Caco-2 (cell line): ENCODE measurements at regions not wholly inside any gene's neighbourhood (a gene's known extent, or its start where the extent isn't known, plus 50 kb on each side); places are given as distances from the start of the nearest gene placed in this dataset.

Experiments used
- BruUV-seq: library from RNA; stranded (reverse); fragments of 400-500 nt; replicated peaks from 2 replicates; lab custom pipeline; 2021; lab: Mats Ljungman, UMichigan
- CTCF ChIA-PET: fragments of 300-600 bp; sonication (Branson Sonifier 250); formaldehyde crosslinking; loops from one replicate; lab custom pipeline; 2022; ENCODE audit warnings: antibody characterized with exemption; lab: Charles Lee
- POLR2A ChIA-PET: fragments of 300-600 bp; sonication (Branson Sonifier 250); formaldehyde crosslinking; loops from one replicate; lab custom pipeline; 2022; ENCODE audit warnings: antibody characterized with exemption; lab: Charles Lee
- DNase-seq, 2 experiments: peaks; one replicate each; pipeline versions ENCODE4 v3.0.0 to v3.0.0-alpha.2; 2020 to 2022
- H3K27me3 ChIP-seq: replicated peaks from 2 replicates; pipeline ENCODE4 v1.6.0; 2011; ENCODE audit warnings: low read length; ENCODE audit not compliant: control insufficient read depth, insufficient read depth
- H3K36me3 ChIP-seq: 2 replicates; pipeline ENCODE4 v1.5.1; 2011; ENCODE audit warnings: low read length; ENCODE audit not compliant: control insufficient read depth, insufficient read depth
- H3K4me1 ChIP-seq: fragments of 250-450 bp; sonication (Bioruptor Pico); 2 replicates; pipeline ENCODE4 v1.5.1; 2020; ENCODE audit warnings: mild to moderate bottlenecking
- H3K4me3 ChIP-seq: 2 replicates; pipeline ENCODE4 v1.5.1; 2011; ENCODE audit warnings: low read depth, mild to moderate bottlenecking, control low read depth, low read length
- H3K9me3 ChIP-seq: fragments of 250-450 bp; sonication (Bioruptor Pico); 2 replicates; pipeline ENCODE4 v1.5.1; 2020; ENCODE audit warnings: mild to moderate bottlenecking, moderate library complexity
- H3K27ac Mint-ChIP-seq: one replicate; pipeline ENCODE4 v1.8.0; 2022; ENCODE audit warnings: mixed read lengths; ENCODE audit not compliant: unreplicated experiment
- H3K27me3 Mint-ChIP-seq: one replicate; pipeline ENCODE4 v1.8.0; 2022; ENCODE audit warnings: mixed read lengths; ENCODE audit not compliant: insufficient read depth, unreplicated experiment
- H3K36me3 Mint-ChIP-seq: one replicate; pipeline ENCODE4 v1.8.0; 2022; ENCODE audit warnings: mild to moderate bottlenecking, mixed read lengths; ENCODE audit not compliant: insufficient read depth, unreplicated experiment
- H3K4me1 Mint-ChIP-seq: one replicate; pipeline ENCODE4 v1.8.0; 2022; ENCODE audit warnings: low read depth, mixed read lengths; ENCODE audit not compliant: unreplicated experiment
- H3K4me3 Mint-ChIP-seq: one replicate; pipeline ENCODE4 v1.8.0; 2022; ENCODE audit warnings: mild to moderate bottlenecking, moderate library complexity, mixed read lengths; ENCODE audit not compliant: unreplicated experiment
- H3K9me3 Mint-ChIP-seq: one replicate; pipeline ENCODE4 v1.8.0; 2022; ENCODE audit warnings: mixed read lengths; ENCODE audit not compliant: unreplicated experiment
- CTCF ChIP-seq, 2 experiments: fragments of 200-600 bp in 1 of 2; IDR thresholded peaks; 1 replicate in 1 of 2; 2 replicates in 1 of 2; pipeline versions ENCODE4 v1.5.1 to v1.8.0; 2011 to 2022; ENCODE audit warnings: antibody characterized with exemption in 1 of 2, control low read depth in 1 of 2, inconsistent platforms in 1 of 2, low read depth in 1 of 2, low read length in 1 of 2, mild to moderate bottlenecking in 1 of 2, moderate library complexity in 1 of 2; ENCODE audit not compliant: insufficient read depth in 1 of 2, severe bottlenecking in 1 of 2, unreplicated experiment in 1 of 2
- intact Hi-C: fragments of 100-400 bp; cut with micrococcal nuclease; formaldehyde crosslinking; loops from one replicate; pipeline ENCODE4 v1.10.0; 2022; ENCODE audit not compliant: unreplicated experiment

DNA sequence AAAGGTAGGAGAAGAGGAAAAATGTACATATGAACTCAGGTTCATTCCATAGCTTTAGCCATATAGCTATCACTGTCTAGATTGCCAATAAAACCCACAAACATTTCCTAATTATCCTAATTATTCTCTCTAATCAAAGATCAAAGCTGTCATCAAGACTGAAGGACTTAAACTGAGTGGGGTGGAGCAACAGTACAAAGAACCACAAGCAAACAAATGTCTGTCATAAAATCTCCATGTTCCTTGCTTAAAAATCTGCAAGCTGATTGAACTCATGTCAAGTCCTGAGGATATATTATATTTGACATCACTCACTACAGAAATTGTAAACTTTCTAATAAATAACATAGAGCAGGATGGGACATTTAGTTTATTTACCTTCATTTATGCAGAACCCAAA is 315.9 kb downstream of the SNX13 start:
- ChIA-PET POLR2A (interaction anchor here (0.6 kb wide), 1 partner anchor 125 kb away, joined by 10 read pairs; no protein-coding TSS in a partner anchor), CTCF (interaction anchor here (0.8 kb wide), 1 partner anchor 733 kb away, joined by 3 read pairs; no protein-coding TSS in a partner anchor)
- no TSS peak for BruUV-seq
- peaks cover 19% of the 10 kb centered on the region for H3K4me1 ChIP-seq
- DNase-seq: no peak
- no peaks in the 10 kb centered on the region for H3K36me3 ChIP-seq
- Mint-ChIP-seq H3K27ac (no peak overlapping the region), H3K4me3 (no peak overlapping the region), H3K36me3 (no peaks in the 10 kb centered on the region), H3K4me1 (peaks cover 18% of the 10 kb centered on the region), H3K27me3 (no peaks in the 10 kb centered on the region), H3K9me3 (no peaks in the 10 kb centered on the region)
- no peaks in the 10 kb centered on the region; the same call in 1 of the 2 replicates for H3K9me3 ChIP-seq
- intact Hi-C loops: no loop called here
- no peaks in the 10 kb centered on the region for H3K27me3 ChIP-seq
- TF ChIP-seq CTCF (IDR thresholded peaks at IDR 0.05; ENCODE audit: insufficient read depth in 1 of 2, low read depth in 1 of 2, low read length in 1 of 2, severe bottlenecking in 1 of 2, unreplicated experiment in 1 of 2): no peak
- H3K4me3 ChIP-seq: no peak overlapping the region

DNA sequence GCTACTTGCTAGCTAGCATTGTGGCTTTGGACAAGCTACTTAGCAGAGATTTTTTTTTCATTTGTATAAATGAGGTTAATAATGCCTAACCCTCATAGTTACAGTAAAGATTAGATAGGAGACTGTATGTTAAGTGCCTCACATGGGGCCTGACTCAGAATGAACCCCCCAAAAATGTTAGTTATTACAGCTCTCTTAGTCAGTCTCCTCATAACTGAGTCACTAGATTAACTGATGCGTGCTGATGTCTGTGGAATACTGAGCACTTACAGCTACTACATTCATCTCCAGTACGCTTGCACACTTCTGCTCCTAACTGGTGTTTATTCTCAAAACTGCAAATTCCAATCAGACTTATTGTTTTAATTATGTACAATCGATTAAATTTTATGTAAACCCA is 315.3 kb downstream of the SNX13 start:
- Mint-ChIP-seq H3K27ac (no peak overlapping the region), H3K4me1 (peaks cover 18% of the 10 kb centered on the region), H3K9me3 (no peaks in the 10 kb centered on the region), H3K36me3 (no peaks in the 10 kb centered on the region), H3K4me3 (no peak overlapping the region), H3K27me3 (no peaks in the 10 kb centered on the region)
- H3K4me3 ChIP-seq: no peak overlapping the region
- H3K9me3 ChIP-seq: no peaks in the 10 kb centered on the region; the same call in 1 of the 2 replicates
- H3K27me3 ChIP-seq: no peaks in the 10 kb centered on the region
- TF ChIP-seq CTCF (IDR thresholded peaks at IDR 0.05; ENCODE audit: insufficient read depth in 1 of 2, low read depth in 1 of 2, low read length in 1 of 2, severe bottlenecking in 1 of 2, unreplicated experiment in 1 of 2): no peak
- no peak for DNase-seq
- no peaks in the 10 kb centered on the region for H3K36me3 ChIP-seq
- BruUV-seq: no TSS peak
- intact Hi-C loops: no loop called here
- H3K4me1 ChIP-seq: peaks cover 13% of the 10 kb centered on the region
- CTCF ChIA-PET: no interaction called here
- POLR2A ChIA-PET: interaction anchor here (0.6 kb wide), 1 partner anchor 126 kb away, joined by 10 read pairs; no protein-coding TSS in a partner anchor

DNA sequence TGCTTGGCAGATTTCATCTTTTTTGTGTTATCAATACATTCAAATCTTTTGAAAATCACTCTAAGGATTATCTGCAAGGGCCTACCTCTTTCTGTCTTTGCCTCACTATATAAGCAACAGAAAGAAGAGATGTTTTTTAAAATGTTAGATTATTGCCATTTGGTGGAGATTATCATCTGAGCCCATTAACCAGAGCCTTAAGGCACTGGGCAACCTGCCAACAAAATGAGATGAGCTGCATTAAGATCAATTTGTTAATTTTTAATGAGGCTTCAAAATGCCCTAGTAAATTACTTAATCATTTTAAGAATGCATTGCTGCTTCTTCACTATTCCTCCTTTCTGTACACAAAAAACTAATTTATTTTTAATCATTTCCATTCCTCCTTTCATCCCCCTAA is 314.1 kb downstream of the SNX13 start:
- CTCF ChIA-PET: no interaction called here
- Mint-ChIP-seq H3K4me3 (no peak overlapping the region), H3K36me3 (no peaks in the 10 kb centered on the region), H3K4me1 (peaks cover 18% of the 10 kb centered on the region), H3K27me3 (no peaks in the 10 kb centered on the region), H3K9me3 (peaks cover 9% of the 10 kb centered on the region), H3K27ac (no peak overlapping the region)
- intact Hi-C loops: no loop called here
- POLR2A ChIA-PET: no interaction called here
- no TSS peak for BruUV-seq
- no peak overlapping the region for H3K4me3 ChIP-seq
- no peak for TF ChIP-seq CTCF (IDR thresholded peaks at IDR 0.05; ENCODE audit: insufficient read depth in 1 of 2, low read depth in 1 of 2, low read length in 1 of 2, severe bottlenecking in 1 of 2, unreplicated experiment in 1 of 2)
- no peaks in the 10 kb centered on the region; the same call in 1 of the 2 replicates for H3K9me3 ChIP-seq
- H3K4me1 ChIP-seq: peaks cover 6% of the 10 kb centered on the region; the same call in 1 of the 2 replicates
- DNase-seq: no peak
- no peaks in the 10 kb centered on the region for H3K36me3 ChIP-seq
- no peaks in the 10 kb centered on the region for H3K27me3 ChIP-seq
